GM06990 (cell line): ENCODE measurements at regions not wholly inside any gene's neighbourhood (a gene's known extent, or its start where the extent isn't known, plus 50 kb on each side); places are given as distances from the start of the nearest gene placed in this dataset.

Experiments used
- DNase-seq: peaks from one replicate; pipeline ENCODE4 v3.0.0-alpha.2; 2011; ENCODE audit not compliant: insufficient read length; ENCODE audit errors: extremely low read depth
- H3K27me3 ChIP-seq: replicated peaks from 2 replicates; pipeline ENCODE4 v1.6.0; 2011; ENCODE audit warnings: low read length; ENCODE audit not compliant: control insufficient read depth, insufficient read depth
- H3K36me3 ChIP-seq: 2 replicates; pipeline ENCODE4 v1.5.1; 2011; ENCODE audit warnings: low read length; ENCODE audit not compliant: control insufficient read depth, insufficient read depth
- H3K4me3 ChIP-seq: replicated peaks from 2 replicates; pipeline ENCODE4 v1.5.1; 2011; ENCODE audit warnings: low read depth, mild to moderate bottlenecking, control low read depth, low read length
- TF ChIP-seq, protein P1 (sequence below): IDR thresholded peaks from 2 replicates; pipeline ENCODE4 v1.5.1; 2011; ENCODE audit warnings: low read length, control low read depth, mild to moderate bottlenecking, inconsistent platforms; ENCODE audit not compliant: insufficient read depth, poor library complexity, severe bottlenecking

DNA sequence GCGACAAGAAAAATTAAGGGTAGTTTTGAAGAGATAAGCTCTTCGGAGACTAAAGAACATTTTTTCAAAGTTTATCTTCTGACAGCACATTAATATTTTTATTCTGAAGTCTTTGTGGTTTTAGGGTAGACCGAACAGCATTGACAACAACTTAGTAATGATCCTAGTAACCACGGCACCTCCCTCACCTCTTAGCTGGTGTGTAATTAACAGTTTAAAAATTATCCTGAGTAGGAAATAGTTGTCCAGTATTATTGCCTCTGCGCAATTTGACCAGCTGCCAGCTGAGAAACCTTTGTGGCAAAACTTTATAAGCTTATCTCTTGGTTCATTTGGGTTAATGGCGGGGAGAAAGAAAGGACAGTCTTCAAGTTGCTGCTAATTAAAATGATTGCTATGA, 213.6 kb downstream of the CBLL2 start:
- H3K4me3 ChIP-seq = no peak overlapping the region
- no peak for DNase-seq
- H3K27me3 ChIP-seq = no peaks in the 10 kb centered on the region
- TF ChIP-seq, protein P1, sequence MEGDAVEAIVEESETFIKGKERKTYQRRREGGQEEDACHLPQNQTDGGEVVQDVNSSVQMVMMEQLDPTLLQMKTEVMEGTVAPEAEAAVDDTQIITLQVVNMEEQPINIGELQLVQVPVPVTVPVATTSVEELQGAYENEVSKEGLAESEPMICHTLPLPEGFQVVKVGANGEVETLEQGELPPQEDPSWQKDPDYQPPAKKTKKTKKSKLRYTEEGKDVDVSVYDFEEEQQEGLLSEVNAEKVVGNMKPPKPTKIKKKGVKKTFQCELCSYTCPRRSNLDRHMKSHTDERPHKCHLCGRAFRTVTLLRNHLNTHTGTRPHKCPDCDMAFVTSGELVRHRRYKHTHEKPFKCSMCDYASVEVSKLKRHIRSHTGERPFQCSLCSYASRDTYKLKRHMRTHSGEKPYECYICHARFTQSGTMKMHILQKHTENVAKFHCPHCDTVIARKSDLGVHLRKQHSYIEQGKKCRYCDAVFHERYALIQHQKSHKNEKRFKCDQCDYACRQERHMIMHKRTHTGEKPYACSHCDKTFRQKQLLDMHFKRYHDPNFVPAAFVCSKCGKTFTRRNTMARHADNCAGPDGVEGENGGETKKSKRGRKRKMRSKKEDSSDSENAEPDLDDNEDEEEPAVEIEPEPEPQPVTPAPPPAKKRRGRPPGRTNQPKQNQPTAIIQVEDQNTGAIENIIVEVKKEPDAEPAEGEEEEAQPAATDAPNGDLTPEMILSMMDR = no peak
- H3K36me3 ChIP-seq = no peaks in the 10 kb centered on the region

DNA sequence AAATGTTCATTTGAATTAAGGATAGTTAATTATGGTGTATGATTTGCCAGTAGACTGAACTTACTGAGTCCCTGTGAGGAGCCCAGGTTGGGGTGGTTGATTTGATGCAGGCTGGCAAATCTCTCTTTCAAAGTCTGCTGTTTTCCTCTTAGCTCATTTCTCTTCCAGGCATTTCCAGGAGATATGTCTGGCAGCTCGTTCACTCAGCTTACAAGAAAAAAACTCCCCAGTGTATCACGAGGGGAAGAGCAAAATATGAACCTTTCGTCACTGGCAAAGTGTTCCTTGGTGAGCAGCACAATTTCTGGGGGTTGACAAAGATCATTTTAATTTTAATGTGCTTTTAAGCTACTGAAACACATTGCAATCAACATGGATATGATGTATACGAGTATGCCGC, 244.2 kb downstream of the CBLL2 start:
- TF ChIP-seq, protein P1 = no peak
- H3K27me3 ChIP-seq = no peaks in the 10 kb centered on the region
- H3K4me3 ChIP-seq = no peak overlapping the region
- no peaks in the 10 kb centered on the region for H3K36me3 ChIP-seq
- DNase-seq = no peak

DNA sequence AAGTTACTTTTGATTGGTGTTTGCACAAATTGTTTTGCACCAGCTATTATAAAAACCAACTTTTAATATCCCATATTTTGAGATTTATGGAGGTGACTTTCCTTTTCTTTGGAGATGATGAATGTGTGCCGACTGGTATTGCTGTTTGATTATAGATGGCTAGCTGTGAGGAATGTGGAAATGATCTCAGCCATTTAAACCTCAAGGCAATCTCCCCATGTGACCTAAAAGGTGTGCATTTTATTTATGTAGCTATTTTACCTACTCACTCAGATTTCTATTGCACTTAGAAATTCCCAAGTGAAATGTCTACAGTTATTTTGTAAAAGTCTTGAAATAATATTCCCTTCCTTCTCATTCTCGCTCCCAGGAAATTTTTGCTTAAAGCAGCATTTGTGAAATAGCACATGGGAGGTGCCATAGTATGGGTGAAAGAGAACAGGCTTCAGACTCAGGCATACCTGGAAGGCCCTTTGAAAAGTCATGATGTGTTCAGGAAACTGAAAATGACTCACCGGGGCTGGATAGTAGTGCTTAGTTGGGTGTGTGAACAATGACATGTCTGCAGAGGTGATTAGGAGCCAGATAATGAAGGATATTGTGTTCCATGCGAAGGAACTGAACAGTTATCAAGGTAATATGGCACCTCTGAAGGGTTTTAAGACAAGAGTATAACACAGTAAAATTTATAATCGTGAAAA, 247.6 kb downstream of the CBLL2 start:
- DNase-seq = no peak
- no peak overlapping the region for H3K4me3 ChIP-seq
- no peaks in the 10 kb centered on the region for H3K36me3 ChIP-seq
- TF ChIP-seq, protein P1 = no peak
- no peaks in the 10 kb centered on the region for H3K27me3 ChIP-seq

DNA sequence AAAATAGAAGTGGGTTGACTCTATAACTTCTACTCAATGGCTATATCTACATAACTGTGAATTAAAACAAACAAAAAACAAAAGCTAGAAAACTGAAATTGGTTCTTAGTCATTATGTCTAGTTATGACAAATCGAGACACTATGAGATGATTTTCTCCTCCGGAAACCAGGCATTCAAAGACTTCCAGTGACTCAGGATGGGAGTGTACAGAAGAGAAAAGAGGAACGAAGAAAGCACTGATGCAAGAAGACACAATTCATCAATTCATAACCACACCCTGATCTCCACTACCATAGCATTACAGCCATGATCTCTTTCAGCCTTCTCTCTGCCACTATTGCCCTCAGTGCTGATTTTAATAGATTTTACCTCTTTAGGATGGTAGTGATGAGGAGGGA, 253.6 kb downstream of the CBLL2 start:
- Histone ChIP-seq H3K36me3 (no peaks in the 10 kb centered on the region), H3K4me3 (no peak overlapping the region), H3K27me3 (no peaks in the 10 kb centered on the region)
- peak; percentile 76 for DNase-seq
- TF ChIP-seq, protein P1 = no peak

DNA sequence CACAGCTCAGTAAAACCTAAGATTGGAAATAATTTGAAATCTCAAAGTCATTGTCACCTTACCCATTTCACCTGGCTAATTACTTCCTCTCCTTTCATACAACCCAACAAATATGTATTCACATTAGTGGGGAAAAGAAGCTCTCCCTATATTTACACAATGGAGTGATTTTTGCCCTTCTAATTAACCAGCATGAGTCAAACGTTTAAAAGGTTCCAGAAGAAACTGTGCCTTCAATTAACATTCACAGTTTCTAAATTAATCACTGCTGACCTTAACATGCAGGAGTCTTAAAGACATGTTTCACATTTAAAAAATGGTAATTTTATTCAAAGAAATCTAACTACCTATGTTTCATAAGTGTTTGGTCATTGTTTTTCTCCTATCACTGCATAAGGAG, 254.6 kb downstream of the CBLL2 start:
- Histone ChIP-seq H3K4me3 (no peak overlapping the region), H3K36me3 (no peaks in the 10 kb centered on the region), H3K27me3 (no peaks in the 10 kb centered on the region)
- TF ChIP-seq, protein P1 = no peak
- DNase-seq = peak; percentile 50

GRCh38 chrX:22533898-22534297, 261.2 kb downstream of the CBLL2 start:
- no peak for DNase-seq
- no peak overlapping the region for H3K4me3 ChIP-seq
- H3K36me3 ChIP-seq = no peaks in the 10 kb centered on the region
- TF ChIP-seq, protein P1 = no peak
- H3K27me3 ChIP-seq = no peaks in the 10 kb centered on the region
